C4-2B (cell line): ENCODE measurements at regions not wholly inside any gene's neighbourhood (a gene's known extent, or its start where the extent isn't known, plus 50 kb on each side); places are given as distances from the start of the nearest gene placed in this dataset.

Source experiments
- H3K27ac ChIP-seq: fragments of 450-650 bp; 2 replicates; pipeline ENCODE4 v1.5.1; 2017
- ZFX ChIP-seq: fragments of 450-650 bp; IDR thresholded peaks from 2 replicates; pipeline ENCODE4 v1.6.1; 2017
- TF ChIP-seq, protein P1 (sequence below): fragments of 450-650 bp; conservative IDR thresholded peaks from 2 replicates; pipeline ENCODE4 v1.5.1; 2017; ENCODE audit warnings: mild to moderate bottlenecking

DNA sequence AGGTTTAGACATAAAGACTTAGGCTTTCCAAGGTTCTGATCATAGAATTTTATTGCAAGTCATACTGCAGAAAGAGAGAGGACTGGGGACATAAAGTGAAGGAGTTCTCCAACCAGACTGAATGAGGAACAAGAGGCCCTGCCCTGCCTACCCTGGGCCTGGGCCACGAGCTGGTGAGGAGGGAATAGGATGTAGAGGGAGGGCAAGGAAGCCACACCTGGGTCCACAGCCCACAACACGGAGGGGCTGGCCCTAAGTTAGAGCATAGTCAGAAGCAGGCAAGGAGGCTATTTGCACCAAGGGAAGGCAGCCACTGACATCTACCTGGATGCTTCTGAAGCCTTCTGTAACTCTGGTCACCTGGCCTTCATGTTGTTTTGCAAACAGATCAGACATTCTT, 82.2 kb upstream of the CXCL12 start:
- H3K27ac ChIP-seq, result no peak overlapping the region
- no peak for TF ChIP-seq ZFX
- TF ChIP-seq, protein P1, sequence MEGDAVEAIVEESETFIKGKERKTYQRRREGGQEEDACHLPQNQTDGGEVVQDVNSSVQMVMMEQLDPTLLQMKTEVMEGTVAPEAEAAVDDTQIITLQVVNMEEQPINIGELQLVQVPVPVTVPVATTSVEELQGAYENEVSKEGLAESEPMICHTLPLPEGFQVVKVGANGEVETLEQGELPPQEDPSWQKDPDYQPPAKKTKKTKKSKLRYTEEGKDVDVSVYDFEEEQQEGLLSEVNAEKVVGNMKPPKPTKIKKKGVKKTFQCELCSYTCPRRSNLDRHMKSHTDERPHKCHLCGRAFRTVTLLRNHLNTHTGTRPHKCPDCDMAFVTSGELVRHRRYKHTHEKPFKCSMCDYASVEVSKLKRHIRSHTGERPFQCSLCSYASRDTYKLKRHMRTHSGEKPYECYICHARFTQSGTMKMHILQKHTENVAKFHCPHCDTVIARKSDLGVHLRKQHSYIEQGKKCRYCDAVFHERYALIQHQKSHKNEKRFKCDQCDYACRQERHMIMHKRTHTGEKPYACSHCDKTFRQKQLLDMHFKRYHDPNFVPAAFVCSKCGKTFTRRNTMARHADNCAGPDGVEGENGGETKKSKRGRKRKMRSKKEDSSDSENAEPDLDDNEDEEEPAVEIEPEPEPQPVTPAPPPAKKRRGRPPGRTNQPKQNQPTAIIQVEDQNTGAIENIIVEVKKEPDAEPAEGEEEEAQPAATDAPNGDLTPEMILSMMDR, result no peak

DNA sequence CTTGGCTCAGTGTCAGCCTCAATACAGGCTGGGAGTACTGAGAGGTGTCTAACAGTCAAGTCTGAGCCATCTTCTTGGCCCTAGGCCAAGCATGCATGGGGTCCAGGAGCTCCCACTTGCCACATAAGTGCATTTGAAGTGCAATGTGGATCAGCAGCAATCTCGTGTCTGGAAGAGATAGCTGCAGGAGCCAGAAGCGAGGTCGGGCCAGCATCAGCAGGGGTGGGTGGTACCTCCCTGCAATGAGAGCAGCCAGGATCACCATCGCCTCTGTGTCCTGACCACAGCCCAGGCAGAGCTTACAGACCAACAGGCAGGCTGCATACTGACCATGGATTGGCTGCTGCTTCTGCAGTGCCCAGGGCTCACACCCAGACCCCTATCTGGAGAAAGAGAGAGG, 83.0 kb upstream of the CXCL12 start:
- no peak for TF ChIP-seq ZFX
- TF ChIP-seq, protein P1, result no peak
- H3K27ac ChIP-seq, result no peak overlapping the region

DNA sequence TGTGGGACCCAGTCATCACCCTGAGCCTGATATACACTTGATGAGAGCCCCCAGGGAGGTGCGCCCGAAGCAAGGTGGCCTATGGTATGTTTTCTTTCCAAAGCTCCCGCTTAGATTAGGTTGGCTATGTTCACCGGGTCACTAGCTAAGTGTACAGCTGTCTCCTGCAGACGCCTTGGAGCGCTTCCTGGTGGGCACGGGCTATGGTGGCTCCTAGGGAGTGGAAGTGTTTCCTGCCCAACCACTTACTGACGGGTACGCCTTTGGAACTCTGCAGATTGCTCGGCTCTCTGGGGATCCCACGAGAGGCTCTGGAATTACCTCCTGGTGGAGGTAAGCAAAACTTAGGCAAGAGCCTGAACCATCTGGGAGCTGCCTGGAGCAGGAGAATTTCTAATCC, 83.6 kb upstream of the CXCL12 start:
- no peak overlapping the region for H3K27ac ChIP-seq
- TF ChIP-seq ZFX, result no peak
- TF ChIP-seq, protein P1, result no peak

DNA sequence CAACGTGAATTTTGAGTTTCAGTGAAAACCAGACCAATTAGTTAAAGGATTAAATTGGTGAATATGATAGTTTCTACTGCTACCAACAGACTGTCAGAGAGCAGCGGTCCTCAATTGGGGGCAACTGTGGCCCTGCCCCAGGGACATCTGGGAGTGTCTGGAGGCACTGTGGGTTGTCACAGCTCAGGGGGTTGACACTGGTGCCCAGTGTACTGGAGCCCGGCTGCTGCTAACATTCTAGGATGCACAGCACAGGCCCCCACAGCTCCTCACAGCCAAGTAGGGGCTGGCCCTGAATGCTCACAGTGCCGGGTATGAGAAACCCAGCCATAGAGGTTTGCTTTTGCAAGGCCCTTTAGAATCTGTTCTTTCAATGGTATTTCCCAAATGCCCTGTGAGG, 84.1 kb upstream of the CXCL12 start:
- no peak overlapping the region for H3K27ac ChIP-seq
- TF ChIP-seq, protein P1, result no peak
- TF ChIP-seq ZFX, result no peak

DNA sequence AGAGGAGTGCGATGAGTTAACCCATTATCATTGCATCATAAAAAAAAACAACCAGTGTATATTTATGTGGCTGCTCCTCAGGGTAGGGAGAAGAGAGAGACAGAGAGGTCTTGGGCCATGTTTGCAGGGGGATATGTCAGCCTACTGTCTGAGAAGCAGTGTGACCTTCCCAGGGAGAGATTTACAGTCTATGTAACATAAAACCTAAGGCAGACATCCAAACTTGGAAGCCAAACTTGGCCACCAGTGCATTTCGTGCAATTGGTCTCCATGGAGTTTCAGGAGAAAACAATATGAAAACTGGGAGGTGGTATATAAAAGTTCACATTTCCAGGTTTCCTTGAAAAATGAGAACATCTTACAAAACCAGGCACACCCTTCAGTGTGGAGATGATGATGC, 85.9 kb upstream of the CXCL12 start:
- TF ChIP-seq, protein P1, result no peak
- TF ChIP-seq ZFX, result no peak
- H3K27ac ChIP-seq, result no peak overlapping the region

DNA sequence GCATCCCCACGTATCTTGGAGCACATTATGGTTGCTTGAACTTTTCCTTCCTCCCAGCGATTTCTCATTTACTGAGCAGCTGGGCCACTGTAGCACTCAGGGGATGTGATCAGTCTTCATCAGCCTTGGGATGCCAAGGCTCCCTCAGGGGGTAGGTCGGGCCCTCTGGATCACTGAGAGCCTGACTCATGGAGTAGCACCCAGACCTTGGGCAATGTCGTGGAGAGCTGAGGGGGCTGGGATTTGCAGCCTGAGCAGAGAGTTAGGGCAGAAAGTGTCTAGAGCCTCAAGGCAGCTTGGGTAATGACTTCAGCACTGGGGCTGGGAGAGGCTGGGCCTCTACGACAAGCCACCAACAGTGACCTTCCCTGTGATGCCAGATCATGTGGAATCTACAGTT, 86.5 kb upstream of the CXCL12 start:
- H3K27ac ChIP-seq, result no peak overlapping the region
- TF ChIP-seq ZFX, result no peak
- TF ChIP-seq, protein P1, result no peak

DNA sequence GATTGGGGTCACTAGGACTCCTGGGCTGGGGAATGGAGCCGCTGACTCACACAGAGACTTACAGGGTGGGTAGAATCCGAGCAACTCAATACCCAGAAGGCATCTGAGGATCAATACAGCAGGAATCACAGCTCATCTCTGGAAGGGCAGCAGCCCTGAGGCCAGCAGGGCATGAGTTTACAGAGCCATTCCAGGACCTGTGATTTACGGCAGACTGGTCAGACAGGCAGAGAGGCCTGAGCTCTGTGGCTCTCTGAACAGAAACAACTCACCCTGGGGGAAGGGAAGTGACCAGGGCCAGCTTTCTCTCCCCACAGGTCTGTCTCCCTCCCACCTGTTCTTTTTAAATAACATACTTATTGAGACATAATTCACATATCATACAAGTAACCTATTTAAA, 88.2 kb upstream of the CXCL12 start:
- no peak overlapping the region for H3K27ac ChIP-seq
- TF ChIP-seq ZFX, result no peak
- TF ChIP-seq, protein P1, result no peak
